ENCODE measurements at regions not wholly inside any gene's neighbourhood (a gene's known extent, or its start where the extent isn't known, plus 50 kb on each side); places are given as distances from the start of the nearest gene placed in this dataset.

DNA sequence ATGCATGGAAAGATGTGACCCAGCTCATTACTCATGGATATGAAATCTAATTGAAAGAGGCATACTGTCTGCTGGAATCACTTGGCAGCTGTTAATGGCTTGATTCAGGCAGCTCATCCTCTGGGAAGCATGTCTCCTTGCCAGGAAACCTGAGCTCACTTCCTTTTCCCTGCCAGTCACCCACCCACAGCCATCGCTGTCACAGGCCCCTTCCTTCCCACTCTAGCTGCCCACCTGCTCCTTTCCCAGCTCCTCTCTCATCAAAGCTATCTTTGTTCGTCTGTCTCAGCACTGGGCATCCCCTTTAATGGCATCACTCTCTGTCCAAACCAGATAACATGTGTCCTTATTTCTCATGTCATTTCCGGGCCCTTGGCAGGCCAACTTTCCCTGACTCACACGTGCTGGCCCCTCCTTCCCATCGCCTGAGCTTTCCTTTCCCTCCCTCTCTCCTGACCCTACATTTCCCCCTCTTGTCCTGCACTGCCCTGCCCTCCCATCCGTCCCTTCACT lies 721.9 kb downstream of the TNS3 start:
- Histone ChIP-seq H3K23ac (ENCODE audit: low read length) (no peak overlapping the region), H3K18ac (ENCODE audit: low read length) (no peak overlapping the region), H3K4me3 (ENCODE audit: low read depth, low read length) (no peak overlapping the region), H4K8ac (ENCODE audit: low read depth, low read length) (no peak overlapping the region), H3K4me1 (ENCODE audit: control insufficient read depth in 1 of 2, insufficient read depth in 2 of 2, low read length in 2 of 2) (peaks cover 0 to 2% of the 10 kb centered on the region in 2 experiments), H3K14ac (ENCODE audit: low read length) (no peak overlapping the region), H3K79me2 (ENCODE audit: control insufficient read depth, insufficient read depth, low read length, poor library complexity) (no peaks in the 10 kb centered on the region), H3K27me3 (ENCODE audit: insufficient read depth, low read length) (no peaks in the 10 kb centered on the region), H2BK5ac (ENCODE audit: low read depth, low read length, poor library complexity) (no peak overlapping the region), H3K27ac (ENCODE audit: low read depth, low read length) (no peak overlapping the region), H4K12ac (ENCODE audit: low read depth, low read length) (no peak overlapping the region), H3K36me3 (ENCODE audit: control insufficient read depth in 1 of 2, insufficient read depth in 2 of 2, low read length in 2 of 2) (no peaks in the 10 kb centered on the region), H2BK12ac (ENCODE audit: low read length) (peak overlapping the region; percentile 63), H3K79me1 (ENCODE audit: low read length) (peaks cover 2% of the 10 kb centered on the region), H3K9me3 (ENCODE audit: insufficient read depth, low read depth, low read length) (peaks cover 1% of the 10 kb centered on the region), H2BK120ac (ENCODE audit: insufficient read depth, low read length, poor library complexity) (no peak overlapping the region), H3K4ac (ENCODE audit: low read depth, low read length) (no peak overlapping the region), H3K9ac (ENCODE audit: low read length) (no peak overlapping the region), H3K4me2 (ENCODE audit: low read length) (no peak overlapping the region), H4K91ac (ENCODE audit: low read depth, low read length) (no peak overlapping the region), H2AK5ac (ENCODE audit: low read length) (no peak overlapping the region), H2AFZ (ENCODE audit: insufficient read depth, low read length, poor library complexity) (no peak overlapping the region)
- DNase-seq, result no peak
- WGBS (ENCODE audit: extremely low coverage, insufficient coverage, insufficient read length), result no CpG with 5 or more reads among the region's 6 CpGs

- Histone ChIP-seq H4K8ac (ENCODE audit: low read depth, low read length) (no peak overlapping the region), H3K79me1 (ENCODE audit: low read length) (peaks cover 2% of the 10 kb centered on the region), H3K4ac (ENCODE audit: low read depth, low read length) (no peak overlapping the region), H3K36me3 (ENCODE audit: control insufficient read depth in 1 of 2, insufficient read depth in 2 of 2, low read length in 2 of 2) (no peaks in the 10 kb centered on the region), H2BK12ac (ENCODE audit: low read length) (no peak overlapping the region), H2BK120ac (ENCODE audit: insufficient read depth, low read length, poor library complexity) (no peak overlapping the region), H3K23ac (ENCODE audit: low read length) (no peak overlapping the region), H4K91ac (ENCODE audit: low read depth, low read length) (no peak overlapping the region), H4K12ac (ENCODE audit: low read depth, low read length) (no peak overlapping the region), H3K27me3 (ENCODE audit: insufficient read depth, low read length) (no peaks in the 10 kb centered on the region), H2AFZ (ENCODE audit: insufficient read depth, low read length, poor library complexity) (no peak overlapping the region), H3K18ac (ENCODE audit: low read length) (no peak overlapping the region), H3K79me2 (ENCODE audit: control insufficient read depth, insufficient read depth, low read length, poor library complexity) (no peaks in the 10 kb centered on the region), H2AK5ac (ENCODE audit: low read length) (no peak overlapping the region), H3K4me3 (ENCODE audit: low read depth, low read length) (no peak overlapping the region), H3K9ac (ENCODE audit: low read length) (no peak overlapping the region), H3K4me1 (ENCODE audit: control insufficient read depth in 1 of 2, insufficient read depth in 2 of 2, low read length in 2 of 2) (peaks cover 0 to 2% of the 10 kb centered on the region in 2 experiments), H3K14ac (ENCODE audit: low read length) (no peak overlapping the region), H2BK5ac (ENCODE audit: low read depth, low read length, poor library complexity) (no peak overlapping the region), H3K27ac (ENCODE audit: low read depth, low read length) (no peak overlapping the region), H3K9me3 (ENCODE audit: insufficient read depth, low read depth, low read length) (no peaks in the 10 kb centered on the region), H3K4me2 (ENCODE audit: low read length) (no peak overlapping the region)
- DNase-seq, result peak; percentile 68 to 86
- WGBS (ENCODE audit: extremely low coverage, insufficient coverage, insufficient read length), result no CpG with 5 or more reads among the region's 4 CpGs
Measured at GRCh38 chr7:46855851-46856250, 726.1 kb downstream of the TNS3 start.

DNA sequence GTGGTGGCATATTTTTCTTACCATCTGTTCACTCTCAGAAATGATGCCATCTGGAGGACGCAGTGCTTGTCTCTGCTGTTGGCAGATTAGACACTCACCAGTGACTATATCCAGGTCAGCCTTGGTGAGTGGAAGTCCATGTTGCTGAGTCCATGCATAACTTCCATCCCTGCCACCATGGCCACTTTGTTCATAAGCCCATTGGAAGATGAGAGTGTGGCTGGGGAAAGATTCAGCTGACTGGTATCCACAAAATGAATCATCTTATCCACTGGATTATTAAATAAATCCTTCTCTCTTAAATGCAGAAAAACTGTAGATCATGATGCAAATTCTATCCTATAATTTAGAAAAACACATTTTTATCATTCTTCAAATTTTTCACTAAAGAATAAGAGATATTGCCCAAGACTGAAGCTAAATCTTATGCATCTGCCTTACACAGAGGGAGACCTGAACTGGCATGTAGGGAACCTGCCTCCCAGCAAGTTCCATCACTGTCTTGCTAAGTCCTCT lies 726.9 kb downstream of the TNS3 start:
- Histone ChIP-seq H3K4ac (ENCODE audit: low read depth, low read length) (no peak overlapping the region), H4K8ac (ENCODE audit: low read depth, low read length) (no peak overlapping the region), H3K9ac (ENCODE audit: low read length) (no peak overlapping the region), H2BK12ac (ENCODE audit: low read length) (no peak overlapping the region), H4K12ac (ENCODE audit: low read depth, low read length) (no peak overlapping the region), H3K4me2 (ENCODE audit: low read length) (no peak overlapping the region), H4K91ac (ENCODE audit: low read depth, low read length) (peak overlapping the region; percentile 33), H2BK5ac (ENCODE audit: low read depth, low read length, poor library complexity) (no peak overlapping the region), H3K14ac (ENCODE audit: low read length) (no peak overlapping the region), H3K9me3 (ENCODE audit: insufficient read depth, low read depth, low read length) (no peaks in the 10 kb centered on the region), H2BK120ac (ENCODE audit: insufficient read depth, low read length, poor library complexity) (no peak overlapping the region), H3K79me1 (ENCODE audit: low read length) (peaks cover 2% of the 10 kb centered on the region), H3K27me3 (ENCODE audit: insufficient read depth, low read length) (no peaks in the 10 kb centered on the region), H3K36me3 (ENCODE audit: control insufficient read depth in 1 of 2, insufficient read depth in 2 of 2, low read length in 2 of 2) (no peaks in the 10 kb centered on the region), H2AFZ (ENCODE audit: insufficient read depth, low read length, poor library complexity) (no peak overlapping the region), H3K18ac (ENCODE audit: low read length) (no peak overlapping the region), H3K27ac (ENCODE audit: low read depth, low read length) (no peak overlapping the region), H3K23ac (ENCODE audit: low read length) (no peak overlapping the region), H3K4me3 (ENCODE audit: low read depth, low read length) (no peak overlapping the region), H2AK5ac (ENCODE audit: low read length) (no peak overlapping the region), H3K79me2 (ENCODE audit: control insufficient read depth, insufficient read depth, low read length, poor library complexity) (no peaks in the 10 kb centered on the region), H3K4me1 (ENCODE audit: control insufficient read depth in 1 of 2, insufficient read depth in 2 of 2, low read length in 2 of 2) (peaks cover 0 to 2% of the 10 kb centered on the region in 2 experiments)
- WGBS (ENCODE audit: extremely low coverage, insufficient coverage, insufficient read length), result no CpG with 5 or more reads among the region's 1 CpG
- DNase-seq, result peak in 1 of 2 donors; percentile 66

- Histone ChIP-seq H3K4me2 (ENCODE audit: low read length) (no peak overlapping the region), H3K23ac (ENCODE audit: low read length) (no peak overlapping the region), H3K79me1 (ENCODE audit: low read length) (peaks cover 2% of the 10 kb centered on the region), H2AK5ac (ENCODE audit: low read length) (no peak overlapping the region), H3K14ac (ENCODE audit: low read length) (no peak overlapping the region), H2BK5ac (ENCODE audit: low read depth, low read length, poor library complexity) (no peak overlapping the region), H3K27ac (ENCODE audit: low read depth, low read length) (no peak overlapping the region), H2BK12ac (ENCODE audit: low read length) (no peak overlapping the region), H3K4me1 (ENCODE audit: control insufficient read depth in 1 of 2, insufficient read depth in 2 of 2, low read length in 2 of 2) (peaks cover 0 to 2% of the 10 kb centered on the region in 2 experiments), H3K79me2 (ENCODE audit: control insufficient read depth, insufficient read depth, low read length, poor library complexity) (no peaks in the 10 kb centered on the region), H3K18ac (ENCODE audit: low read length) (no peak overlapping the region), H3K9me3 (ENCODE audit: insufficient read depth, low read depth, low read length) (no peaks in the 10 kb centered on the region), H4K12ac (ENCODE audit: low read depth, low read length) (no peak overlapping the region), H2AFZ (ENCODE audit: insufficient read depth, low read length, poor library complexity) (no peak overlapping the region), H4K8ac (ENCODE audit: low read depth, low read length) (no peak overlapping the region), H4K91ac (ENCODE audit: low read depth, low read length) (no peak overlapping the region), H3K27me3 (ENCODE audit: insufficient read depth, low read length) (no peaks in the 10 kb centered on the region), H3K4me3 (ENCODE audit: low read depth, low read length) (no peak overlapping the region), H3K9ac (ENCODE audit: low read length) (no peak overlapping the region), H3K36me3 (ENCODE audit: control insufficient read depth in 1 of 2, insufficient read depth in 2 of 2, low read length in 2 of 2) (no peaks in the 10 kb centered on the region), H3K4ac (ENCODE audit: low read depth, low read length) (no peak overlapping the region), H2BK120ac (ENCODE audit: insufficient read depth, low read length, poor library complexity) (no peak overlapping the region)
- no peak for DNase-seq
- WGBS (ENCODE audit: extremely low coverage, insufficient coverage, insufficient read length), result no CpG with 5 or more reads among the region's 1 CpG
Measured at GRCh38 chr7:46853451-46853850, 728.5 kb downstream of the TNS3 start.
